ENCODE measurements at regions not wholly inside any gene's neighbourhood (a gene's known extent, or its start where the extent isn't known, plus 50 kb on each side); places are given as distances from the start of the nearest gene placed in this dataset.

DNA sequence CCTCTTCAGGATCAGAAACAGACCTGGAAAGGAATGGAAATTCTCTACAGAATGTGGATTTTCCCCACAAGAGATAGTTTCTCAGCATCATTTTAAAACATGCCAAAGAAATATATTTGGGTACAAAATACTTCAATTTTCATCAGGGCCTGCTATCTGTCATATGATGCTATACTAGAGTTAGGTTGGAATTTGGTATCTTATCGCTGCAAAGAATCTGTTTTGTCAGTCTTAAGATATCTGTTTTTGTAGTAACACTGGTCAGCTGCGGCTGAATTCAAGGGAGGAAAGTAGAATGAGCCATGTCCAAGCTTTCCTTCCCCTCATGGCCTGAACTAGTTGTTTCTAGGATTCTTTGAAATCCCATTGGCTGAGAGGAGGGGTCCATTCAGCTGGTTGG, 806.4 kb downstream of the KCNA4 start:
- Mint-ChIP-seq H3K4me1 (no peaks in the 10 kb centered on the region), H3K9me3 (peaks cover 13% of the 10 kb centered on the region), H3K27ac (no peak overlapping the region), H3K27me3 (no peaks in the 10 kb centered on the region), H3K4me3 (no peak overlapping the region), H3K36me3 (no peaks in the 10 kb centered on the region)

DNA sequence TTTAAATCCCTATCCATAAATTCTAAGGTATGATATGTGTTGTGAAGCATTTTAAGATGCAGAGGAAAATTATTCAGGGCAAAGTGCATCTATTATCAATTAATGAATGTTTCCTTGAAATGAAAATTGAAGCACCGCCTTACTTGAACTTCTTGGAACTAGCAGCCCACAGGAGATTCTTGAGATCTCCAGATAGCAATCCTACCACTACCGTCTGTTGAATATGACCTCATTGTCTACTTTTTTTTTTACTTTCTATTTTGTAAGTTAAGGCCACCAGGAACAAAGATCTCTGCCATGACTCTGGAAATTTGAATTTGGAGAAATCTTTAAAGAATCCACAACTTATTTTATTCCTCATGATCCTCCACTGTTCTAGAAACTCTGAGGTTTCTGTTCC, 808.7 kb downstream of the KCNA4 start:
- no peak overlapping the region for H3K4me3 Mint-ChIP-seq
- H3K36me3 Mint-ChIP-seq, result no peaks in the 10 kb centered on the region
- H3K27ac Mint-ChIP-seq, result no peak overlapping the region
- no peaks in the 10 kb centered on the region for H3K27me3 Mint-ChIP-seq
- H3K4me1 Mint-ChIP-seq, result no peaks in the 10 kb centered on the region
- H3K9me3 Mint-ChIP-seq, result peaks cover 13% of the 10 kb centered on the region

DNA sequence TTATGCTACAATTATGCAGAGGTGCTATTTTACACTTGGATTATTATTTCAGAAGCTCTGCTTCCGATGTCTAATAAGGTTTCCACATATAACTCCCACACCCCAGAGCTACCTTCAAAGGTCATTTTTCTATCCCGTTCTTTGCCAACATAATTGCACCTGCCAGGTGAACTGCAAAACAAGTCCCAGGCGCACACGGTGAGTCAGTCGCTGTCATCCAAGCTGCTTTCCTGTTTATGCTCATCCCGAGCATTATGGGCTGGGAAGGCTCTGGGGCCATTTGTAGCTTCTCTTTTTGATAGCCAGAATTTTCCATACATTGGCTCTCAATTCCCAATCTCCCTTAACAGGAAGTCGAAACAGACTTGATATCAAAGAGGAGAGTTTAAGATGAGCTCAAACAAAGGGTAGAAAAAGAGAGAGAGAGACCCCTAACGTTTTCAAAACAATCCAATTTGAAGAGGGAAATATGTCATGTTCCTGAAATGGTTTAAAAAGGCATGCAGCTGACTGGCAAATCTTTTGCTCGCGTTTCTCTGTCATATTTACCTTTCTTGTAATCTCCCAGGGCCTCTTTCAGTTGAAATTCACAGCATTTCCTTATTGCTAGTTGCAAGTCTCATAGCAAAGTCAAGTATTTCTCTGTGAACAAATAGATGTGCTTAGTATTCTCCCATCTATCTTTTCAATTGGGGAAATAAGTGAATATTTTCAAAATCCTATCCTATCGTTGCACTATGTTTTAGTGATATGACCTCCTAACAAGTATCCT, 815.9 kb downstream of the KCNA4 start:
- no peaks in the 10 kb centered on the region for H3K4me1 Mint-ChIP-seq
- no peak overlapping the region for H3K27ac Mint-ChIP-seq
- H3K27me3 Mint-ChIP-seq, result no peaks in the 10 kb centered on the region
- no peaks in the 10 kb centered on the region for H3K36me3 Mint-ChIP-seq
- H3K9me3 Mint-ChIP-seq, result peaks cover 4% of the 10 kb centered on the region
- H3K4me3 Mint-ChIP-seq, result no peak overlapping the region

DNA sequence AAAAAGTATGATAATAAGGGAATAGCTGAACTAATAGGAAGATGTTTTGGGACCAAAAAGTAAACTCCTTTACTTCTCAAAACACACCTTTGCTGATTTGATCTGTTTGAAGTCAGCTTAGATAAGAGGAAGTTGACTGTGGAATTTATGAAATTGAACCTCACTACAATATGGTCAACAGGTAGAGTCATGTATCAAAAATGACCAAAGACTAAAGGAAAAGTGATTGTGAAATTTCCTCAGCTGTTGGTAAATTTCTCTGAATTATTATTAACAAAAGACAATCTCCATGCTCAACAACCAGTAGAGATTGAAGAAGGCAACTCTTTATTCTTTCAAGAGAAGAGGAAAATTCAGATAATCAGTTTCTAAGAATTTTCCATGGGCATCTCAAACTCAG, 826.5 kb downstream of the KCNA4 start:
- Mint-ChIP-seq H3K4me1 (no peaks in the 10 kb centered on the region), H3K36me3 (no peaks in the 10 kb centered on the region), H3K27ac (no peak overlapping the region), H3K27me3 (no peaks in the 10 kb centered on the region), H3K9me3 (peaks cover 8% of the 10 kb centered on the region), H3K4me3 (no peak overlapping the region)

DNA sequence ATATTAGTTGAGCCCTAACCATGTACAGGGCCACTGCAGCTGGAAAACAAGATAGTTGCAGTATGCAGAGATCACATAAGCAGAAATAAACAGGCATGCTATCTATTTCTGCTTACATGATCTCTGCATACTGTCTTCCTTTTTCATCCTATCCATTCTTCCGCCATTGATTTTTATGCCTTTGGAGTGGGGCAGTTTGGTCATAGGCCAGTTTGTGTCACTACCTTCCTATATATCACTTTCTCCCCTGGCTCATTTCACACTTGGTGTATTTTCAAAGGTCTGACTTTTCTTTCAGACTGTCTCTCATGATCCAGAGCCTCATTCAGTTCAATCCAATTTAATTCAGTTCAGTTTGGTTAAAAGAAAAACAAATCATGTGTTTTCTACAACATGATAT, 829.6 kb downstream of the KCNA4 start:
- no peaks in the 10 kb centered on the region for H3K27me3 Mint-ChIP-seq
- no peak overlapping the region for H3K4me3 Mint-ChIP-seq
- no peaks in the 10 kb centered on the region for H3K4me1 Mint-ChIP-seq
- no peak overlapping the region for H3K27ac Mint-ChIP-seq
- peaks cover 8% of the 10 kb centered on the region for H3K9me3 Mint-ChIP-seq
- H3K36me3 Mint-ChIP-seq, result no peaks in the 10 kb centered on the region

DNA sequence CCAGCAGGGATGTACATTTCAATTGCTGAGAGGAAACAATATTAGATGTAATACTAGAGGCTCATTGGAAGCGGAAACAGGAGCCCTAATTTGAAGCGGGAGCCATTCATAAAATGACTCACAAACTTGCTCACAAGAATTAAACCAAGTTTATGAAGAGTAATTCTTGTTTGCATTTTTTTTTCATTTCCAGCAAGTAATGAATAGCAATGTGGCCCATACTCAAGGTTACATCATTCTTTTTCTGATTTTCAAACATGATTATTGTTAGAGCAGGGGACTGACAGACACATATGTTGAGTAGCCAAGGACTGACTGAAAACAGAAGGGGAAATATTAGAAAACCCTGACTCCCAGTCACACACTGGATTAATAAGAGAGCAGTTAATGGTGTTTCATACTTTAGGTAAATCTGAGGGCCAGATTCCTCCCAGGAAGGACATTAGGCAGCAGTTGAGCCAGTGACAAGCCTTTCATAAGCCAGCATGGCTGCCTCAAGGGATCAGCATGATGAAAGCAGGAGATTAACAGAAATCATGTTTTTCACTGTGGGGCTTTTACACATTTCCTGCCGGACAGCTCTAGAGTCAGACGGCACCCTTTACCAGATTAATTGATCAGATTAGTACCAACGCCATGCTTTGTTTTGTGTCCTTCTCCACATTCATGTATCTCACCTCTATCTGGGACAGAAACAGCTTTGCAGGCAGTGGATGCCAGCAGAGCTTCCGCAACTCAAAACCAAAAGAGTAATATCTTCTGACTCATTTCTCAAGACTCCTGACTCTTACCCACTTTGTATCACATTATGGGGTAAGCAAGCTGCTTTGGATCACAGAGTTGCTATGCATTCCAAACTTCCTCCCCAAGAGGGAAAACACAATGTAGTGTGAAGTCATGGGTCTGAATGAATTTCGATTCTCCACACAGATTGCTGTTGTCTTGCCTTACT, 831.6 kb downstream of the KCNA4 start:
- H3K27me3 Mint-ChIP-seq, result no peaks in the 10 kb centered on the region
- no peak overlapping the region for H3K27ac Mint-ChIP-seq
- peaks cover 17% of the 10 kb centered on the region for H3K9me3 Mint-ChIP-seq
- no peaks in the 10 kb centered on the region for H3K36me3 Mint-ChIP-seq
- H3K4me3 Mint-ChIP-seq, result no peak overlapping the region
- no peaks in the 10 kb centered on the region for H3K4me1 Mint-ChIP-seq

DNA sequence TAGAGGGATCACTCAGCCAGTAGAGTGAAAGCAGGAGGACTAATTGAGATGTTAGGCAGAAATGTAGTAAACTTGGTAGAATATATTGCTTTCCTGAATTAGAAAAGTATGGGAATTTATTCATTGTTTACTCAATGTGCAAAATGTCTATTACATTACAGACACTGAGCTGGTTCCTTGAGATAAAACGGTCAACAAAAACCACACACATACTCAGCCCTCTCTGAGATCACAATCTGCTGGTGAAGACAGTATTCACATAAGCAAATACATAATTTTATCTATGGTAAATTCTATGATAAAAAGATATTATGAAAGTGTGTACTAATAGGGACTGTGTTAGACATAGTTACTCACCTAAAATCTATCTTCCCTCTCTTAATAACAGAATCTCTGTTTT, 833.5 kb downstream of the KCNA4 start:
- no peaks in the 10 kb centered on the region for H3K36me3 Mint-ChIP-seq
- H3K4me1 Mint-ChIP-seq, result no peaks in the 10 kb centered on the region
- no peak overlapping the region for H3K4me3 Mint-ChIP-seq
- H3K9me3 Mint-ChIP-seq, result peaks cover 18% of the 10 kb centered on the region
- H3K27me3 Mint-ChIP-seq, result no peaks in the 10 kb centered on the region
- no peak overlapping the region for H3K27ac Mint-ChIP-seq

DNA sequence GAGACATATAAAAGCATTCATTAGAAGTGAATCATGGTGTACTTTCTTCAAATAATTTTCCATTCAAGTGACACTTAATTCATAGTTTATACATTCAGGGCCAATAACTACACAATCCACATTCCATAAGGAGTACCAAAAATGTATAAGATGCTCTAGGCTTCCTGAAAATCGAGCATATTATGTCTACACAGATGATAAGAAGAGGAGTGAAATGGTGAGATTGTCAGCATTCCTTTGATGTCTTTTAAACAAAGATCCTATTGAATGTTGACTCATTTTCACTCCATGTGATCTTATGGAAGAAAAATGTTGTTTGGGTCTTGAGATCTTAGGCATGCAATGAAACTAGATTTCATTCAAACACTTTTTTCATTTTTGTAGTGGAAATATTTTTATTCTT, 843.2 kb downstream of the KCNA4 start:
- Mint-ChIP-seq H3K27me3 (no peaks in the 10 kb centered on the region), H3K36me3 (no peaks in the 10 kb centered on the region), H3K4me3 (no peak overlapping the region), H3K4me1 (no peaks in the 10 kb centered on the region), H3K27ac (no peak overlapping the region), H3K9me3 (peaks cover 6% of the 10 kb centered on the region)

DNA sequence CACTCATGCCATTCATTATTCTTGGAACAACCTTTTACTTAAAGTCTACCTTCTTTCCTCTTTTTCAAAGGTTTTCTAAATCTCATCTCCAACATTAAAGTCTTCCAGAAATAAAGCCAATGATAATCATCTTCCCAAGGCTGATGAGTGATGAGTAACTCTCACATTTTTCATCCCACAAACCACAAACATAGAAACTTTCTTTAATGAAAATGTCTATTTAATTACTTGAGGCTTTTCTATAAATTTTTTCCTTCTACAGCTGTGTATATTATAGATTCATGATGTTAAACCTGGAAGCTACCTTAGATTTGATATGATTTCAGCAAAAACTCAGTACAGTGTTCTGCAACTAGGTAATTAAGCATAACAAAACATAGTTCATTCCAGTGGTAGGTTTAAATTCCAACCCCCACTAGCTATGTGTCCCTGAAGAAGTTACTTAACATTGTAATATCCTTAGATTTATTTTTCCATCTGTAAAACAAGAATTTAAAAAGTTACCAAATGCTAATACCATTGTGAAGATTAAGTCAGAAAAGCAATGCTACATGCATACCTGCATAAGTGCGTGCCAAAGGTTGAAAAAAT, 845.4 kb downstream of the KCNA4 start:
- H3K27ac Mint-ChIP-seq, result peak overlapping the region; percentile 65
- peaks cover 6% of the 10 kb centered on the region for H3K9me3 Mint-ChIP-seq
- H3K27me3 Mint-ChIP-seq, result no peaks in the 10 kb centered on the region
- no peaks in the 10 kb centered on the region for H3K36me3 Mint-ChIP-seq
- H3K4me1 Mint-ChIP-seq, result no peaks in the 10 kb centered on the region
- no peak overlapping the region for H3K4me3 Mint-ChIP-seq

DNA sequence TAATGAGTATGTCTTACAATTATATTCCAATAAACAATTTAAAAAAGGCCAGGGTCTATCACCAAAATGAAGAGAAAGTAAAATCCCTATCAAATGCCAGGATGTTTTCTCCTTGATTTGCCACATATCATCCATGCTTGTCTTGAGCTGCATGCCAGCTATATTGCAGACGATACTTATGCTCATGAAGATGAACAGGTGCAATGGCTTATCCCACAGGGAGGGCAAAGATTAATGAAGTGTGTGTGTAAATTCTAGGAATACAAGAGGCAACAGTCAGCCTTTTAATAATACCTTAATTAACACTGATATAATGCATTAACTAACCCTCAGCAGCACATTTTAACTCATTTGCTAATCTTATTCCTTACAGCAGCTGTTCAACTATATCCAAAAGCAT, 850.5 kb downstream of the KCNA4 start:
- Mint-ChIP-seq H3K27ac (no peak overlapping the region), H3K4me1 (no peaks in the 10 kb centered on the region), H3K4me3 (no peak overlapping the region), H3K36me3 (no peaks in the 10 kb centered on the region), H3K9me3 (peaks cover 4% of the 10 kb centered on the region), H3K27me3 (no peaks in the 10 kb centered on the region)

DNA sequence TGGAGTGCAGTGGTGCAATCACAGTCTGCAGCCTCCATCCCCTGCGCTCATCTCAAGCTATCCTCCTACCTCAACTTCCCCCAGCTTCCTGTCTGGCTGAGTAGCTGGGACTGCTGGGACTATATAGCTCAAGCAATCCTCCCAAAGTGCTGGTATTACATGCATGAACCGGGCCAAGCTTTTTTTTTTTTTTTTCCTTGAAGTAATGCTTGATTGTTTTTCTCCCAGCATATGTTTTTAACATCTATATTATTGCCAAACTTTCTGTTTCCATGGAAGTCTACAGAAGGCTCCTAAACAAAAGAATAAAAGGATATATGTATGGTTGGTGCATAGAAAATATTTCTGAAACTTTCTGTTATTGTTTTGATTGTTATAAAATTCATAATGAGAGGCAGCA, 853.6 kb downstream of the KCNA4 start:
- Mint-ChIP-seq H3K36me3 (no peaks in the 10 kb centered on the region), H3K27ac (no peak overlapping the region), H3K4me1 (no peaks in the 10 kb centered on the region), H3K9me3 (peaks cover 12% of the 10 kb centered on the region), H3K27me3 (no peaks in the 10 kb centered on the region), H3K4me3 (no peak overlapping the region)

DNA sequence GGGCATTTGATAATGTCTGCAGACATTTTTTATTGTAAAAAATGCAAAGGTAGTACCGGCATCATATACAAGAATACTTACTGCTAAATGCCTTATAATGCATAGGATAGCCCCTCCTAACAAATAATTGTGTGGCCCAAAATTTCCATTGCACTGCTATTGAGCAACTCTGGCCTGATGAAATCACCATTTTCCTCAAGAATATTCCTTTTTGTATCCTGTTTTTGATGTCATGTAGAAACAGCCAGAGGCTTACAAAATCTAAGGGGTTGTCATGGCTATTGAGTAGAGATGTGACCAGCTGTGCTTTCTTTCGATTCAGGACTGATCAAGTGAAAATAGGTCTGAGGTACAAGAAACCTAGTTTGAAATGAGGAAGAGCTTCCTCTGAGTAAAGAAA, 854.3 kb downstream of the KCNA4 start:
- H3K27ac Mint-ChIP-seq, result no peak overlapping the region
- peaks cover 12% of the 10 kb centered on the region for H3K9me3 Mint-ChIP-seq
- H3K4me3 Mint-ChIP-seq, result no peak overlapping the region
- H3K4me1 Mint-ChIP-seq, result no peaks in the 10 kb centered on the region
- H3K36me3 Mint-ChIP-seq, result no peaks in the 10 kb centered on the region
- H3K27me3 Mint-ChIP-seq, result no peaks in the 10 kb centered on the region

DNA sequence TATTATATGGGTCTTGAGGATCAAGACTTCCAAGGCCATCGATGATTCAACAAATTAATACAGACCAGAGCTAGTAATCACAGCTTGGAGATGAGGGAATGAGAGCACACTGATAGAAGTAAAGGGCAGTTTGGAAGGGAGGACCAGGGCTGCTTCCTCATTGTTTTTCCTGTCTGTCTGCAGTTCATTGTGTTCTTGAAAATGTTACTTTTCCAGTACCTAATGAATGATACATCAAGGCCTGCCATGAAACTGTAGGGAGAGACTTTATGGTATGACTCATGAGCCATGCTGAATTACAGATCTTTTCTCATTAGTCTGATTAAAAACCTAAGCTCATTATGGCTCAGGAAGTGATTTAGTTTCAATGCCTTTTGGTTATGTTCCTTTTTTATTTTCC, 855.6 kb downstream of the KCNA4 start:
- Mint-ChIP-seq H3K36me3 (no peaks in the 10 kb centered on the region), H3K4me1 (no peaks in the 10 kb centered on the region), H3K27ac (no peak overlapping the region)

DNA sequence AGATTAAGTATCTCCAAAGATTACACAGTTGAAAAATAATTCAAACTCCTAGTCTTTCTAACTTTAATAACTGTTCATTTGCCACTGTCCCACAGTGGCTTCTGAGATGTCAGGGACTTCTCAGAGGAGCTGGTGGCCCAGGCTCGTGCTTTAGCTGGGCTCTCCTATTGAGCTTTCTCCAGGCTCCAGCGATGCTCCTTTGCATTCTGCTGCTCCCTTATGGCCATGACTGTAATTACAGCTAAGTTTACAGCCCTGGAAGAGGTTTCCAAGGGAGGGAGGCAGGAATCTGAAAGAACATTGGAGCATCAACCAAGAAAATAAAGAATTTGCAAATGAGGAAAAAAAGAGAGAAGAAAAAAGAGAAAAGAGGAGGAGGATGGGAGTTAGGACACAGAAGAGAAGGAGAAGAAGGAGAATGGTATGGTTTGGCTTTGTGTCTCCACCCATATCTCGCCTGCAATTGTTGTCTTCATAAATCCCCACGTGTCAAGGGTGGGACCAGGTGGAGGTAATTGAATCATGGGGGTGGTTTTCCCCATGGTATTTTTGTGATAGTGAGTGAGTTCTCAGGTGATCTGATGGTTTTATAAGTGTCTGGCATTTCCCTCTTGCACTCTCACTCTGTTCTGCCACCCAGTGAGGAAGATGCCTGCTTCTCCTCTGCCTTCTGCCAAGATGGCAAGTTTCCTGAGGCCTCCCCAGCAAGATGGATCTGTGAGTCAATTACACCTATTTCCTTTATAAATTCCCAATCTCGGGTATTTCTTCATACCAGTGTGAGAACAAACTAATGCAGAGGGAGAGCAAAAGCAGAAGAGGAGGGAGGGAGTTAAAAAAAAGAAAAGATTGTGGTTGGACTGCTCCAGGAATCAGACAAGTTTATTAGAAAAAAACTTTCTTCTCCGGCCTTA, 857.0 kb downstream of the KCNA4 start:
- Mint-ChIP-seq H3K9me3 (peaks cover 12% of the 10 kb centered on the region), H3K4me3 (no peak overlapping the region), H3K4me1 (no peaks in the 10 kb centered on the region), H3K27me3 (no peaks in the 10 kb centered on the region), H3K36me3 (no peaks in the 10 kb centered on the region), H3K27ac (no peak overlapping the region)

More for the DNA sequence above, 855.6 kb downstream of the KCNA4 start:
- no peaks in the 10 kb centered on the region for H3K27me3 Mint-ChIP-seq
- peaks cover 12% of the 10 kb centered on the region for H3K9me3 Mint-ChIP-seq
- H3K4me3 Mint-ChIP-seq, result no peak overlapping the region

DNA sequence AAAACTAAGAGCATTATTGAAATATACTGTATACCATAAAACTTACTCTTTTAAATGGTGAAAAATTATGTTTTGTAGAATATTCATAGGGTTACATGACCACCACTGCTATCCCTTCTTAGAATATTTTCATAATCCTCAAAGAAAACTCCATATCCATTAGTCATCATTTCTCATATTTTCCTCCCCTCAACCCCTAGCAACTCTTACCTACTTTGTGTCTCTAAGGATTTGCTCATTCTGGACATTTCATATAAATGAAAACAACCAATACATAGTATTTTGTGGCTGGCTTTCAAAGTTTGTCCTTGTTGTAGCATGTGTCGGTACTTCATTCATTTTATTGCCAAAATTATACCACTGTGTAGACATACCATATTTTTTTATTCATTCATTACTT, 863.8 kb downstream of the KCNA4 start:
- no peaks in the 10 kb centered on the region for H3K4me1 Mint-ChIP-seq
- no peak overlapping the region for H3K27ac Mint-ChIP-seq
- no peaks in the 10 kb centered on the region for H3K27me3 Mint-ChIP-seq
- H3K9me3 Mint-ChIP-seq, result no peaks in the 10 kb centered on the region
- H3K36me3 Mint-ChIP-seq, result no peaks in the 10 kb centered on the region
- no peak overlapping the region for H3K4me3 Mint-ChIP-seq

Data from activated naive CD4-positive, alpha-beta T cell treated with anti-CD3 and anti-CD28 coated beads, Interleukin-2, amount 50 U/mL, for 24 hours (primary cell).